ENCODE measurements at regions not wholly inside any gene's neighbourhood (a gene's known extent, or its start where the extent isn't known, plus 50 kb on each side); places are given as distances from the start of the nearest gene placed in this dataset.

DNA sequence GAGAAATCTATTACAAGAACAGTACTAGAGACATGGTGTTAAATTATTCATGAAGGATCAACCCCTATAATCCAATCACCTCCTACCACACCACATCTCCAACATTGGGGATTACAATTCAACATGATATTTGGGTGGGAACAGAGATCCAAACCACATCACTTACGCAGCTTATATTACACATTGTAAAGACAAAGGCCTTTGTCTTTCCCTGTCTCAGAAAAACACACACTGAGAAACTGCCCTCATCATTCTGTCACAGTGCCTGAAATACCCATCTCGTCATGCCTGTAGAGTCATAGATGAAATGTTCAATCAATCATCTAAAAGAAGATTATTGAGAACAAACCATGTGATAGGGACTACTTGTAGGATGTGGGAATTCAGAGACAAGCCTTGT is 558.8 kb upstream of the GRIA3 start:
- H3K4me3 Mint-ChIP-seq: no peak overlapping the region
- H3K4me1 ChIP-seq (ENCODE audit: insufficient read depth, low read length): no peaks in the 10 kb centered on the region
- no peaks in the 10 kb centered on the region for H3K36me3 ChIP-seq (ENCODE audit: insufficient read depth, low read length)
- intact Hi-C loops (cut with DNase I, micrococcal nuclease): no loop called here
- ChIA-PET POLR2A (no interaction called here), CTCF (no interaction called here)
- no peaks in the 10 kb centered on the region for H3K27me3 ChIP-seq (ENCODE audit: control insufficient read depth in 1 of 2, insufficient read depth in 2 of 2, low read length in 2 of 2)
- no peak overlapping the region for H3K4me3 ChIP-seq (ENCODE audit: low read length)
- no peaks in the 10 kb centered on the region for H3K27me3 Mint-ChIP-seq
- TF ChIP-seq, protein P1, sequence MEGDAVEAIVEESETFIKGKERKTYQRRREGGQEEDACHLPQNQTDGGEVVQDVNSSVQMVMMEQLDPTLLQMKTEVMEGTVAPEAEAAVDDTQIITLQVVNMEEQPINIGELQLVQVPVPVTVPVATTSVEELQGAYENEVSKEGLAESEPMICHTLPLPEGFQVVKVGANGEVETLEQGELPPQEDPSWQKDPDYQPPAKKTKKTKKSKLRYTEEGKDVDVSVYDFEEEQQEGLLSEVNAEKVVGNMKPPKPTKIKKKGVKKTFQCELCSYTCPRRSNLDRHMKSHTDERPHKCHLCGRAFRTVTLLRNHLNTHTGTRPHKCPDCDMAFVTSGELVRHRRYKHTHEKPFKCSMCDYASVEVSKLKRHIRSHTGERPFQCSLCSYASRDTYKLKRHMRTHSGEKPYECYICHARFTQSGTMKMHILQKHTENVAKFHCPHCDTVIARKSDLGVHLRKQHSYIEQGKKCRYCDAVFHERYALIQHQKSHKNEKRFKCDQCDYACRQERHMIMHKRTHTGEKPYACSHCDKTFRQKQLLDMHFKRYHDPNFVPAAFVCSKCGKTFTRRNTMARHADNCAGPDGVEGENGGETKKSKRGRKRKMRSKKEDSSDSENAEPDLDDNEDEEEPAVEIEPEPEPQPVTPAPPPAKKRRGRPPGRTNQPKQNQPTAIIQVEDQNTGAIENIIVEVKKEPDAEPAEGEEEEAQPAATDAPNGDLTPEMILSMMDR (IDR thresholded peaks at IDR 0.05): no peak
- H3K27ac Mint-ChIP-seq: no peak overlapping the region
- DNase-seq (no peak), ATAC-seq (ENCODE audit: poor library complexity) (no peak)
- no peaks in the 10 kb centered on the region for H3K9me3 ChIP-seq (ENCODE audit: control insufficient read depth in 1 of 2, insufficient read depth in 1 of 2, low read length in 2 of 2)
- no peaks in the 10 kb centered on the region for H3K4me1 Mint-ChIP-seq (ENCODE audit: low read depth)
- H3K36me3 Mint-ChIP-seq (ENCODE audit: low read depth): no peaks in the 10 kb centered on the region
- H3K9me3 Mint-ChIP-seq: no peaks in the 10 kb centered on the region
- H3K27ac ChIP-seq (ENCODE audit: low read depth in 1 of 2, low read length in 2 of 2): no peak overlapping the region

DNA sequence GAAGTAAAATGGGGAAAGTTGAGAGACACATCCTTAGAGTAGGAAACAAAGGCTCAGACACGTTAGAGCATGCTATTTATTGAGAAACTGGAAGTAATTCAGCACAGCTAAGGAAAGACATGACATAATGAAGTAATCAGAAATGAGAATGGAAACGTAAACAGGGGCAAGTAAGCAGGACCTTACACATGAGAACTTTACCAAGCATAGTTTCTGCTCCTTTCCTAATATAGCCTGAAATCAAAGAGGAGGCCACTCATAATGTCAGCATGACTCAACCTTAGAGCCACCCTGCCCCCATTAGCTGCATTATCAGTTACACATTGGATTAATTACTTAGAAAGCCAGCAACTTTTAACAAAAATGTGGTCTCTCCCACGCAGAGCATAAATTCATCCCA is 558.3 kb upstream of the GRIA3 start:
- H3K36me3 ChIP-seq (ENCODE audit: insufficient read depth, low read length): no peaks in the 10 kb centered on the region
- Mint-ChIP-seq H3K27ac (no peak overlapping the region), H3K36me3 (ENCODE audit: low read depth) (no peaks in the 10 kb centered on the region), H3K9me3 (no peaks in the 10 kb centered on the region), H3K27me3 (no peaks in the 10 kb centered on the region), H3K4me3 (no peak overlapping the region), H3K4me1 (ENCODE audit: low read depth) (no peaks in the 10 kb centered on the region)
- ATAC-seq (ENCODE audit: poor library complexity): no peak
- no peak overlapping the region for H3K4me3 ChIP-seq (ENCODE audit: low read length)
- DNase-seq: no peak
- POLR2A ChIA-PET: no interaction called here
- no peaks in the 10 kb centered on the region for H3K9me3 ChIP-seq (ENCODE audit: control insufficient read depth in 1 of 2, insufficient read depth in 1 of 2, low read length in 2 of 2)
- H3K27me3 ChIP-seq (ENCODE audit: control insufficient read depth in 1 of 2, insufficient read depth in 2 of 2, low read length in 2 of 2): no peaks in the 10 kb centered on the region
- intact Hi-C loops (cut with DNase I, micrococcal nuclease): no loop called here
- TF ChIP-seq, protein P1 (IDR thresholded peaks at IDR 0.05): no peak
- H3K27ac ChIP-seq (ENCODE audit: low read depth in 1 of 2, low read length in 2 of 2): no peak overlapping the region
- no peaks in the 10 kb centered on the region for H3K4me1 ChIP-seq (ENCODE audit: insufficient read depth, low read length)
- CTCF ChIA-PET: no interaction called here

DNA sequence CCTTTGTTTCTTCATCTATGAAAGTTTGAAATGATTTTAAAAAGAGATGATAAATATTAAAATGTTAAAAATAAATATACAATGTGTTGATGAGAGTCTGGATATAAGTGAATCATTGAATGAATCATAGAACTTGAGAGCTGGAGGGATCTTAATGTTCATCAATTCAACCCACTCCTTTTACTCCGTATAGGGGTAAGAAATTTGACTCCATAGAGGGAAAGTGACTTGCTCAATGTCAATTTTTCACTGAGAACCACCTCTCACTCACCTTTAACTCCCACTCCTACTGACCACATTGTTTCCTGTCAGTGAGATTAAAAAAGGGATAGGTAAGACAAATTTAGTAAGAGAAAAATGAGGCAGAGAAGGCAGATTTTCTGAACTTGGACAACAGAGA is 557.2 kb upstream of the GRIA3 start:
- Histone ChIP-seq H3K4me1 (ENCODE audit: insufficient read depth, low read length) (no peaks in the 10 kb centered on the region), H3K9me3 (ENCODE audit: control insufficient read depth in 1 of 2, insufficient read depth in 1 of 2, low read length in 2 of 2) (no peaks in the 10 kb centered on the region), H3K27me3 (ENCODE audit: control insufficient read depth in 1 of 2, insufficient read depth in 2 of 2, low read length in 2 of 2) (no peaks in the 10 kb centered on the region), H3K36me3 (ENCODE audit: insufficient read depth, low read length) (no peaks in the 10 kb centered on the region), H3K4me3 (ENCODE audit: low read length) (no peak overlapping the region), H3K27ac (ENCODE audit: low read depth in 1 of 2, low read length in 2 of 2) (no peak overlapping the region)
- H3K27ac Mint-ChIP-seq: no peak overlapping the region
- H3K9me3 Mint-ChIP-seq: no peaks in the 10 kb centered on the region
- H3K4me1 Mint-ChIP-seq (ENCODE audit: low read depth): no peaks in the 10 kb centered on the region
- DNase-seq (no peak), ATAC-seq (ENCODE audit: poor library complexity) (no peak)
- no peak overlapping the region for H3K4me3 Mint-ChIP-seq
- TF ChIP-seq, protein P1 (IDR thresholded peaks at IDR 0.05): no peak
- no peaks in the 10 kb centered on the region for H3K27me3 Mint-ChIP-seq
- CTCF ChIA-PET: no interaction called here
- POLR2A ChIA-PET: no interaction called here
- no peaks in the 10 kb centered on the region for H3K36me3 Mint-ChIP-seq (ENCODE audit: low read depth)
- intact Hi-C loops (cut with DNase I, micrococcal nuclease): no loop called here
